Muscle of back (tissue), 3 donors: ENCODE measurements at regions not wholly inside any gene's neighbourhood (a gene's known extent, or its start where the extent isn't known, plus 50 kb on each side); places are given as distances from the start of the nearest gene placed in this dataset.
A peak's percentile ranks its signal among the peaks of the same experiment; 100 is the strongest.

Experiments
- DNase-seq, 3 donors: peaks; one replicate each; pipeline versions ENCODE4 v3.0.0 to v3.0.0-alpha.2; 2013

DNA sequence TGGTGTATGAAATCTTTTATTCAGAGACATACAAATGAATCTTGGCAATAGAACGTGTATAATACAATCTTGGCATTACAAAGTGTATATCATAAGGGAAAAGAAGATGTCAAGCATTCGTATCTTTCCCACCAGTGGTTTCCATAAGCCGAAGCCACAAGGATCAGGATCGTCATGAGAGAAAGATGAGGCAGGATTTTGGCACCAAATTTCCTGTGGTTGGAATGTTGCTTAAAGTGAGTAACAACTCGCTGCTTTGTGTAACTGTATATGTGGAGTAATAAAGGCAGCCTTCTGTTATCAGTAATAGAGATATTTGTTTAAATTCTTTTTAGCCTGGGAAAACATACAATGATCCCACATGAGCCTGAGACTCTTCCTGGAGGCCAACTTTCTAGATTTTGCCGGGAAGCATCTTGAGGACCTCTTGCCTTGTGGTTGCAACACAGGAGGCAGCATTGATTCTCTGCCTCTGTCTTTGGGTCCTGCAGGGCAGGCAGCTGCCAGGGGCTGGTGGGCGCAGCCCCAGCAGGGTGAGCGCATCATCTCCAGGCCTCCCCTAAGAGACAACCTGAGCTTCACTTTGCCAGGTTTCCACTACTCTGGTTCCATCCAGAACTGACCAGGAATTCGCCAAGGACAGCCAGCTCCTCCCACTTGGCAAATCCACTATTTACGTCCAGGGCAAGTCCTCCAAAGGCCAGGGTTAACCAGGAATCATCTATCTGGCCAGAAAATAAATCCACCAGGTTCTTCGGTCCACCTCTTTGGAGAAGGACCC is 230.9 kb upstream of the SULF2 start:
- DNase-seq, result peak in 2 of 3 donors; percentile 76 to 98

DNA sequence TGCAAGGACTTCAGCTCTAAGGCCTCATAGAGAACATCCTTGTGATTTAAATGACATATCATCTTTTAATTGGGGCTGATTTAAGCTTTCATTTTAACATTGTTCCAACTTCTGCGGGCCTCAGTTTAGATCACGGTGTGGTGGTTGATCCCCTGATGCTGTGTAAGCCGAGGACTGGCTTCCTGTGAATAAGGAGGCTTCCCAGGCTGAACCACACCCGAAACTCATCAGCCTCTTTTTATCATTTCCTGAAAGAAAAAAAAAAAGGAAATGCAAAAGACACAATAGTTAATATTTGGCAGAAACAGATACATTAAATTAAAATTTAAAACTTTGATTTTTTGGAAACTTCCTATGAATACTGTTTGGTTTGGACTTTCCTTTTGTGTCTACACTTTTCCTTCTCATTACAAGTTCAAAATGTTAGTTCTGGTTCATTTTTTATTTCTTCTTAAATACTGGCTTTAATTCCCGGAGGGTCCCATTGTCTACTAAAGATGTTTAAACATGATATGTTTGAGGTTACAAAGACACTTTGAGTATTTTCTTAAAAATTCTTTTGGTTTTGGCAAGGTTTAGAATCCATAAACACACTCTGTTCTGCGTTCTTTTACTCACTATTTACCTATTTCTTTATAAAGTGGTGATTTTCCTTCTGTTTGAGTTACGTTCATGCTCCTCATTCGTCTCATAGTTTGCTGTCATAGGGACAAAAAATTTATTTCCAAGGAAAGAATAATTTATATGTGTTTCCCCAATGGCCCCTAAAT is 230.0 kb upstream of the SULF2 start:
- peak in 2 of 3 donors; percentile 48 to 78 for DNase-seq

DNA sequence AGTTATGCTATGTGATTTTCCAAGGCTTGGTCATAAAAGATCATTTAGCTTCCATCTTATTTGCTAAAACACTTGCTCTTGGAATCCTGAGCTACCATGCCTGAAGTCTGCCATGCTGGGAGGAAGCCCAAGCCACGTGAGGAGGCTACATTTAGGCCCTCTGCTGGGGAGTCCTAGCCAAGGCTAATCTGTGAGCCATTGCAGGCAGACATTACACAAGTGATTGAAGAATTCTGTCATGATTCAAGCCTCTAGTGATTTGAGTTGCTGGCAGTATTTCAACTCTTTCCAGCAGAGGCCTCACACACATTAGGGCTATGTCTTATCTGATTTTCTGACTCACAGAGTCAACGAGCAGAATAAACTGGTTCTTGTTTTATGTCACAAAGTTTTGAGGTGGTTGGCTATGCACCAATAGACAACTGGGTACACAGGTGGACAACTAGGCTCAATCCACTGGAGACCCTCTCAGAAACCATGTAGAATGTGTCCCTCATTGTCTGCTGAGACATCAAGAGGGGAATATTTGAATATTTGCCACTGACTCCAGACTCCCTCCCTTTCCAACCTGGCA is 227.2 kb upstream of the SULF2 start:
- DNase-seq, result peak in 1 of 3 donors; percentile 93

DNA sequence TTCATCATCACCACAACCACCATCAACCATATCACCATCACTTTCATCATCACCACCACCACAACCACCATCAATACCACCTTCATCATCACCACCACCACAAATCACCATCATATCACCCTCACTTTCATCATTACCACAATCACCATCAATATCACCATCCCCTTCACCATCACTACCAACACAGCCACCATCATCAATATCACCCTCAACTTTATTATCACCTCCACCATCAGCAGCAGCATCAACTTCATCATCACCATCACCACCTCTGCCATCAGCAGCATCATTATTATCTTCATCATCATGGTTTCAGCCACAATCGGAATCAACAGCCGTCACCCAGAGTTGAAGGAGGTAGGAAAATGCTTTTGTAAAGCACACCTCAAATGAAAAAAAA is 225.7 kb upstream of the SULF2 start:
- no peak for DNase-seq

DNA sequence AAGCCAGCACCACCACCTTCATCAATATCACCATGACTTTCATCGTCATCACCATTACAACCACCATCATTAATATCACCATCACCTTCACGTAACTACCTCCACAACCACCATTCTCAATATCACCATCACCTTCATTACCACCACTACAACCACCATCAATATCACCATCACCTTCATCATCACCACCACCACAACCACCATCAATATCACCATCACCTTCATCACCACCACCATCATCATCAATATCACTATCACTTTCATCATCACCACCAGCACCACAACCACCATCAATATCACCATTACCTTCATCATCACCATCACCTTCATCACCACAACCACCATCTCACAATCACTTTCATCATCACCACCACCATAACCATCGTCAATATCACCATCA is 225.3 kb upstream of the SULF2 start:
- DNase-seq, result no peak

DNA sequence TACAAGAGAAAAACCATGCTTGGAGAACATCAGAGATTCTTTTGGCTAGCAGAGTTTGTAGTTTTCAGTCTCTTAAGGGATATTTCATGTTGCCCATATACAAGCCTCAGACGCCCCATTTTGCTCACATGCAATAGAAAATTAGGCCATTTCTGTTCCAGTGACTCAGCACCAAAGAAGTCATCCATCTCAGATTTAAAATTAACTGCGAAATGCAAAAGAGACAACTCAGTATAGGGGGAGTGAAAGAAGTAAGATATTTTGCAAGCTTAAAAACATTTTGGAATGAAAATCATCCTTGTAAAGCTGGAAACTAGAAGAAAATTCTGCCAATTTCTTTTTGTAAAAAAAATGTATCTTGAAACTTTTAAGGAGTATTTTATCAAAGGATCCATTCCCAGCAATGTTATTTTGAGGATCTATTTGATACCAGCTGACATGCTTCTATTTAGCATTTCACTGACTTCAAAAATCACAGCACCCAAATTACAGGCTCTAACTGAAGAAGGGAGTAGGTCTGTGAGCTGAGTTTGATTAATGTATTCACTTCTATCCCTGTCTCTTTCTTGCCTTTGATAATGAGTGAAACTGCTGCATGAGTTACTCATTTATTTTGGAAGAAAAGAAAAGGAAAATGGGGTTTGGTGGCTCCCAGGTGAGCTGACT is 223.7 kb upstream of the SULF2 start:
- peak in 2 of 3 donors; percentile 52 to 79 for DNase-seq

DNA sequence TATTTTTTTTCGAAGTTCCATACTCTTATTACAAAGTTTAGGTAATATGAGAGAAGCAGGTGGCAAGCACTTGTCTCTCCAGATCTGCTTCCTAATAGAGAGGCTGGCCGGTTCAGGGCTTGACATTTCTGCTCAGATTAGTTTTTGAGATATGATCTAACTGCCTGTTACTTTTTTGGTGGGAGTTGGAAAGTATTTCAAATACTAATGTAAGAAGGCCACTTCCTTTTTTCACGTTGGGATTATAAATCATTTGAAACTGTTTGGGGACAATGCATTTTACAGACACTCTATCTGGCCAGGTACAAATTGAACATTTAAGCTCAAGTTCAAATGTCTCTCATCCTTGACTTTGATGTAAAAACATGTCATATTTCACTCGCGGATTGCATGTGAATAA is 222.1 kb upstream of the SULF2 start:
- no peak for DNase-seq

DNA sequence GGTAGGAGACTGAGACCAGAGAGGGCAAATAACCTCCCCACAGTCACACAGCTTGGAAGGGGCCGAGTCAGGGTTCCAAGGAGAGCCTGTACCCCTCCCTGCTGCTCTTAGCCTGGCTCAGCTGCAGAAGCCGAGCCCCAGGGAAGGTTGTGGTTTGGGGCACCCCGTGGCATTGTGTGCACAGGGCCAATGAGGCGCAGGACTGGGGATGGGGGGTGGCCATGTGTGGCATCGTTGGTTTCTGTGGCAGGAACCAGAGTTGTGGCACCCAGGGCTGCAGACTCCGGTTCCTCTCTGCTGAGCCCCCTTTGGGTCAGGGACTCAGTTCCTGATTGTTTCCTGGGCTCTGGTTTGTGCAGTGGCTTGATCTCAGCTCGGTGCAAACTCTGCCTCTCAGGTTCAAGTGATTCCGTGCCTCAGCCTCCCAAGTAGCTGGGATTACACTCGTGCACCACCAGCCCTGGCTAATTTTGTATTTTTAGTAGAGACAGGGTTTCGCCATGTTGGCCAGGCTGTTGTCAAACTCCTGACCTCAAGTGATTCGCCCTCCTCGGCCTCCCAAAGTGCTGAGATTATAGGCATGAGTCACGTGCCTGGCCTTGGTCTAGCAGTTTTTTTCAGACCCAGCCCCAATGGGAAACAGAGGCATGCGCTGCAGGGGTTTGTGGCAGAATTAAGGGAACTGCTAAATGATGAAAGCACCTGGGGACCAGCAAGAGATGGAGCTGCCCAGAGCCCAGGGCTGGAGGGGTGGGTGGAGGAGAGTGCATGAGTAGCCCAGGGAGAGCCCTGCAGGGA is 221.0 kb upstream of the SULF2 start:
- no peak for DNase-seq

DNA sequence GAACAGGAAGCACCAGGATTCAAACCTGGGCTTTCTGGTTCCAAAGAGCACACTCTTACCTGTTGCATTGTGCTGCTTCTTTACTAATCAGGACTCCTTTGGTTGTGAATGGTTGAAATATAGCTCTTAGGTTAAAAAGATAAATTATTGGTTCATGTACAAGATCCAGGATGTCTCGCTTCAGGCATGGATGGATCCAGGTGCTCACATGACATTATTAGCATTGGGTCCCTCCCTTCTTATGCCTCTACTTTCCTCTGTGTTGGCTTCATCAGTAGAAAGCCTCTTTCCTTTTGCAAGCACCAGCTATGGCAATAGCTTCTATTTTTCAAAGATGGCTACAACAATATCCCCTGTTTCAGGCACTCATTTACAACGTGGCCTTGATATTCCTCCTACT is 217.7 kb upstream of the SULF2 start:
- DNase-seq, result no peak

DNA sequence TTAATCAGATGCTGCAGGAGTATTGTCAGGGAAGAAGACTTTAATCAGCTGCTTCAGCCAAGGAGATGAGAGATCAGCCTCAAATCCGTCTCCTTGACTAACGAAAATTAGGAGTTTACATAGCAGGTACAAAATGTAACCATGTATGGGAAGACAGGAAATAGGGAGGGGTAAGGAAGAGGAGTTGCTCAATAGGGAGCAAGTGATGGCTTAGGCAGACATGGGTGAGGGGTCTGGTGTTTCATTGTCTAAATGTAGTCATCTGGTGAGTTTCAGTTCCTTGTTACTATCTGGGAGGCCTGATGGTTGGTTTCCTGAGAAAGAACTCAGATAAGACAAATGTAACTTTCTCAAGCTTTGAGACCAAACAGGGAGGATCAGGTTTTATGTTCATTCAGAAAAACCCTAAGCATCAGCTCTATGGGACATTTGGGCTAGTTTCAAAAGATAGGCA is 217.3 kb upstream of the SULF2 start:
- no peak for DNase-seq

DNA sequence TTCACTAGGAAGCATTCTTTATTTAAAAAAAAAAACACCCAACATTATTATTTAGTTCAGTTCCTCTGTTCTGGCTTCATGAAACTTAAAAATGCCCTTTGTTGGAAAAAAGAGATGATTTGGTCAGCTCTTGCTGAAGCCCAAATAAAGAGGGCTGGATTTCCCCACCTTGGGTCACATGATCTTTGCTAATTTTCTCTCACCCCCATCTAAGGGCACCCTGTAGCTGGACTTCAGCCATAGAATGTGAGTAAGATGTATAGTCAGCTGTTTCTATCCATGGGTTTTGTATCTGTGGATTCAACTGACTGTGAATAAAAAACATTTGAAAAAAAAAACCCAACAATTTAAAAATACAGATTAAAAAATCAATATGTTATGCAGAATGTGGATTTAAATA is 213.9 kb upstream of the SULF2 start:
- DNase-seq, result no peak

DNA sequence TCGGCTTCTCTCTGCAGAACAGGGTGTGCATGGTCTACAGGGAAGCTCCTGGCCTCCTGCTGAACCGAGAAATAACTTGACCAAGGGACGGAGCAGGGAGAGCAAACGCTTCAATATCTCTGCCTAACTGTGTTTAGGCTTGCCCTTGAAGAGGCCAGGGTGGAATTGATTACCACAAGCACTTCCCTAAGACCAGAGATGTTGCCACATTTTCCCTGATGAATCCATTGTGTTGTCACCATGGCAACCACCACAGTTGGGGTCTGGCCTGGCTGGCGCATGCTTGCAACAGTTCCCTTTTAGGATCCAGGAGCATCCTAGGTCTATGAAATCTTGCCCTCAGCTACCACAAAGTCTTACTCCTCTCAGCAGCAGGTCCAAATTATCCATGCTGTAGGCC is 213.5 kb upstream of the SULF2 start:
- no peak for DNase-seq

DNA sequence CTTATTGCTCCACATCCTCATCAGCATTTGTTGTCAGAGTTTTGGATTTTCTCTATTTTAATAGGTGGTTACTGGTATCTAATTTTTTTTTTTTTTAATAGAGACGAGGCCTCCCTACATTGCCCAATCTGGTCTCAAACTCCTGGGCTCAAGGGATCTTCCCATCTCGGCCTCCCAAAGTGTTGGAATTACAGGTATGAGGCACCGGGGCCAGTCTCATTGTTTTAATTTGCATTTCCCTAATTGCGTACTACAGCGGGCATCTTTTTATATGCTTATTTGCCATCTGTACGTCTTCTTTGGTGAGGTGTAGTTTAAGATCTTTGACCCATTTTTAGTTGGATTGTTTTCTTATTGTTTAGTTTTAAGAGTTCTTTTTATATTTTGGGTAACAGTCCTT is 210.4 kb upstream of the SULF2 start:
- no peak for DNase-seq

DNA sequence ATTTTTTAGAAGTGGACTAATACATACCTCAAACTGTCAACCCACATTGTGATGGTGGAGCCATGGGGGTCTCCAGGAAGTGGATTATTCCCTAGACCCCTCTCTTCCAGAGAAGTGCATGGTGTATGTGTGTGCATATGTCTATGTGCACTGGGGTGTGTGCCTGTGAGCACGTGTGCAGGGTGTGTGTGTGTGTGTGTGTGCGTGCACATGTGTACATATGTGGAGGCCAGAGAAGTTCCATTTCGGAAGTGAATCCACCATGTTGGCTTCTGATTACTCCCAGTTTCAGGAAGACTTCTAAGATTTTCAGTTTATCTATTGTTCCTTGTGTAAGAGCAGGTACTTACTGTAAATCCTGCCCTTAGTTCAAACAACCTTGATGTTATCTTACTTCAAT is 208.5 kb upstream of the SULF2 start:
- no peak for DNase-seq

DNA sequence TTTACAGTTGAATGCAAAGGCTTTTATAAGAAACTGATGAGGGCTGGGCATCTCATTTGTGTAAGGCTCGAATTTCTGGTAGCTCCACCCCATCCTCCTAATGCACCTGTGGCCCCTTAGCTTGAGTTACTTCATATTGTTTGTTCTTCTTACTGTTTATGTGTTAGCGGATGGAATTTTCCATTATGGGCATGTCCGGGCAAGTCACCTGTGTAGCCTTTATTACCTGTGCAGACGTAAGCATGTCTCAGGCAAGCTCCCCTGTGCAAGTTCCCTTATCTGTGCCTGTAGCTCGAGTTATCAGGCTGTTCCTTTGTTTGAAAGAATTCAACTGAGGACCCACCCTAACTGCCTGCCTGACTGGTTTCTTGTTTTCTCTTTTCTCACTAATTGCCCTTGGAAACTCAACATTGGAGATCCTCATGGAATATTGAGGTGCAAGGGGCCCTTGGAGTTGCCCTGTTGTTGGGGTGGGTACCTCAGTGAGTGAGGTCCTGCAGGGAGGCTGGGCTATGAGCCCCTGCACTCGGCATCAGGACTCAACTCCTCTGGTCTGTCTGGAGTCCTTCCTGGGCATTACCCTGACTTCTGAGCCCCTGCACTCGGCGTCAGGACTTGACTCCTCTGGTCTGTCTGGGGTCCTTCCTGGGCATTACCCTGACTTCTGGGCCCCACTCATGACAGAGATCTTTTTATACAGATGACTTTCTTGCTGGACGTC is 207.9 kb upstream of the SULF2 start:
- DNase-seq, result no peak

DNA sequence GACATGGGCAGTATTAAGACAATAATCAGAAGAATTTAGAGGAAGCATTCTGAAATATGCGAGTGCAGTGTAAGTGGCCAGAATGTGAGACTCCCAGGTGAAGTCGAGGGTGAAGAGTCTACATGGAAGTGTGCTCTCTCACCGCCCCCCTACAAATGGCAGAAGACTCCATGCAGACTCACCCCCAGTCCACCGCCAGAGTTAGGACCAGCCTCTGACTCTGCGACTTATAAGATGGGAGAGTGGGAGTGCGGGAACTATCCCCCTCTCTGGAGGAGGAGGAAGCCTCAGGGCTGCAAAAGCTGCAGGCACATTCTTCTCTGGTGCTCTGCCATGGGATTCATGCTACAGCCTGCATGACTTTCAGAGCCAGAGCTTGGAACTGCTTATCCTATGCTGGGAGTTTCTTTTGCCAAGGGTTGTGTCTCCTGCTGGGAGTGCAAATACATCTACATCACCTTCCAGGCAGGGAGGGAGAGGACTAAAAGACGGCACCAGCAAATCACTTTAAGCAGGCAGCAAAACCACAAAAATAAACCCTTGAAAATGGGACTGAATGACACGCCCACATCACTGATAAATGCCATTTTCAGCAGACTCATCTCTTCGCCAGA is 206.7 kb upstream of the SULF2 start:
- peak in 1 of 3 donors; percentile 45 for DNase-seq

DNA sequence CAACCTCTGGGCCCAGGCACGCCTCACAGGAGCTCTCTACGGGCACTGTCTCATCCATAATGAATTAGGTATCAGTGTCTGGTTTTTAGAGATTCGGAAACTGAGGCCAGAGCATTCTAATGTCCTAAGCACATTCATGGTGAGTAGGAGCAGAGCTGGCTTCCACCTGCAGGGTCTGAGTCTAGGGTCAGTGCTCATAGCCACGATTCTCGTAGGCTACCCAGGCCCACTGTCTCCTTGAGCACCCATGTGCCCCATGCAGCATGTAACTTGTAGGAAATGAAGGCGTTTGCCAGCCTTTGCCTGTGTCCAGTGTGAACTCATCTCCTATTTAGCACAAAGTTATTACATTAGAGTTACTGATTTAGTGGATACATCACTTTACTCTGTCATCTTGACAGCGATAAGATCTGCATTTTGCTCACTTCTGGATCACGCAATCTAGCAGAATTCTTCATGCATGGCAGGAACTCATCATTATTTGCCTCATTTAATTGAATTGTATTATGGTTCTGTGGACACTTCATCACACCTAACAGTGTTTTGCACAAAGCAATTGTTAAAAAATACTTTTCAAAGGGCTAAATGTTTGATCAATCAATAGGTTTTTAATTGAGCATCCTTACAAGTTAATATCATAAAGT is 205.3 kb upstream of the SULF2 start:
- DNase-seq, result no peak

DNA sequence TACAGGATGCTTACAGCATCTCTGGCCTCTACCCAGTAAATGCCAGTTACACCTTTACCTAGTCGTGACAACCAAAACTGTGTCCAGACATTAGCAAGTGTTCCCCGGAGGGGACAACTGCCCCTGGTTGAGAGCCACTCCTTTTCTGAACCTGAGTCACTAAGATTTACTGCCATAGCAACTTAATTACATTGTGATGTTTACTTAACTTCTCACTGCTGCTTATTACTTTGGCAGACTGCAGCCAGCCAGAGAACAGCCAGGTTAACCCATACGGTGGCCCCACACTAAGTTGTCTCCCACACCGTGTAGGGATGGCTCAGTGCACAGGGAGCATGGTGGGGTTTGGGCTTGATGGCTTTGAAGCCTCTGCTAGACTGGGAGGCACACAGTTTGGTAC is 204.7 kb upstream of the SULF2 start:
- no peak for DNase-seq

DNA sequence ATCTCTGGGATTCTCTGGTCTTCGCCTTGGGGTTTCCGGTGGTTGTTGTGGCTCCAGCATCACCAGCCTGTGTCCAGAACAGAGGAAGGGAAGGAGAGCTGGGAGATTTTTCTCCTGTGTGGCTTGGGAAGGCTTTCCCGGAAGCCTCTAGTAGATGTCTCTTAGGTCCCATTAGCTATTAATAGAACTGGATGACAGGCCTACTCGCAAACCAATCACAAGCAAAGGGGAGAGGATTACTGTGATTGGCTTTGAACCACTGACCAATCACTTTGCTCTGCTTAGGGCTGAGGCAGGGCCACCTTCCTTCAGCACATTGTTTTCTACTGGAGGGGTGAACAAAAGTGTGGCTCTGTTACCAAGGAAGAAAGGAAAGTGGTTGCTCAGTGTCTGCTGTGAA is 203.4 kb upstream of the SULF2 start:
- DNase-seq, result peak in 1 of 3 donors; percentile 43
